ENCODE measurements at regions not wholly inside any gene's neighbourhood (a gene's known extent, or its start where the extent isn't known, plus 50 kb on each side); places are given as distances from the start of the nearest gene placed in this dataset.

DNA sequence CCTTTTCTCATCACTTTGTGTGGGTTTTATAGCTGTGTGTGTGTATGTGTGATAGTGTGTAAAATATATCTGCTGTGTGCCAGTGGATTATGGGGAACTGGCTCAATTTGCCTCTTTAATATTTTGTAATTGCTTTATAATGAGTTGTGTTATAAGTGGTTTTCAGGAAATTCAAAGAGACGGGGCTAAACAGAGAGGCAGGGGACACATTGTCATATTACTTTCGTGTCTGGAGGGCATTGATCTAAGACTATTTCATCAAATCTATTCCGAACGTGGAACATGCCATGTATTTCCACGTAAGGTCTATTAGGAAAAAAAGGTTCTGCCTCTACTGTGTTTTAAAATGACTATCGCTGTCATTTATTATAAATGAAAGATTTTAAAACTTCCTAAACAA, 793.2 kb upstream of the TMEM132C start:
- TF ChIP-seq, protein P1, sequence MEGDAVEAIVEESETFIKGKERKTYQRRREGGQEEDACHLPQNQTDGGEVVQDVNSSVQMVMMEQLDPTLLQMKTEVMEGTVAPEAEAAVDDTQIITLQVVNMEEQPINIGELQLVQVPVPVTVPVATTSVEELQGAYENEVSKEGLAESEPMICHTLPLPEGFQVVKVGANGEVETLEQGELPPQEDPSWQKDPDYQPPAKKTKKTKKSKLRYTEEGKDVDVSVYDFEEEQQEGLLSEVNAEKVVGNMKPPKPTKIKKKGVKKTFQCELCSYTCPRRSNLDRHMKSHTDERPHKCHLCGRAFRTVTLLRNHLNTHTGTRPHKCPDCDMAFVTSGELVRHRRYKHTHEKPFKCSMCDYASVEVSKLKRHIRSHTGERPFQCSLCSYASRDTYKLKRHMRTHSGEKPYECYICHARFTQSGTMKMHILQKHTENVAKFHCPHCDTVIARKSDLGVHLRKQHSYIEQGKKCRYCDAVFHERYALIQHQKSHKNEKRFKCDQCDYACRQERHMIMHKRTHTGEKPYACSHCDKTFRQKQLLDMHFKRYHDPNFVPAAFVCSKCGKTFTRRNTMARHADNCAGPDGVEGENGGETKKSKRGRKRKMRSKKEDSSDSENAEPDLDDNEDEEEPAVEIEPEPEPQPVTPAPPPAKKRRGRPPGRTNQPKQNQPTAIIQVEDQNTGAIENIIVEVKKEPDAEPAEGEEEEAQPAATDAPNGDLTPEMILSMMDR (IDR thresholded peaks at IDR 0.05), result no peak
- TF ChIP-seq EZH2 (IDR thresholded peaks at IDR 0.05) (no peak), EZH2phosphoT487 (IDR thresholded peaks at IDR 0.05) (no peak)
